COLO829 (cell line): ENCODE measurements at regions not wholly inside any gene's neighbourhood (a gene's known extent, or its start where the extent isn't known, plus 50 kb on each side); places are given as distances from the start of the nearest gene placed in this dataset.

Source experiments
- DNase-seq: peaks from one replicate; pipeline ENCODE4 v3.0.0; 2012; ENCODE audit warnings: low spot score

DNA sequence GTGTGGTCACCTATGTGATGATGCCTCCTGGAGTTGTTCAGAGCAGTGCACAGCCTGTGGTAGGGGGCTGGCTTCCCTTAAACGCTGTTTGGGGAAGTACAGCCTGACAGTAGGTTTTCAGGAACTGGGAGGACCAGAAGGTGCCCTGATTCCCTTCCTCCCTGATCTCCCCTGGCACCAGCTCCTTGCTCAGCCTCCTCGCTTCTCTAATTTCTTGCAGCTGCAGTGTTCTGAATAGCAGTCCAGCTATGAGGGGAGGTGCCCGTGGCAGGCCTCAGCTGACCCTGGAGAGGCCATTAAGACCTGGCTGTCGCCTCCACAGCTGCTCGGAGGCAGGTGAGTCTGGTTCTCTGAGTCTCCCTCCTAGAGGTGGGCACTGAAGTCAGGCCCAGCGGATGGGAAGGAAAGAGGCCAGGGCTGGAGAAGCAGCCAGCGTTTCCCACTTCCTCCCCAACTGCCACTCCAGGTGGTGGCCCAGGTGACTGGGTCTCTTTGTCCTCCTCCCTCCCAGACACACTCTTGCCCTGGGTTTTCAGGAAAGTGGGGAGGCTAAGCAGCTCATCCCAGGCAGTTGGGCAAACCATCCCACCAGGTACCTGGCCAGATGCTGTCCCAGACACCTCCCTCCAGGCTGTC lies 52.0 kb upstream of the RPL11 start:
- no peak for DNase-seq

DNA sequence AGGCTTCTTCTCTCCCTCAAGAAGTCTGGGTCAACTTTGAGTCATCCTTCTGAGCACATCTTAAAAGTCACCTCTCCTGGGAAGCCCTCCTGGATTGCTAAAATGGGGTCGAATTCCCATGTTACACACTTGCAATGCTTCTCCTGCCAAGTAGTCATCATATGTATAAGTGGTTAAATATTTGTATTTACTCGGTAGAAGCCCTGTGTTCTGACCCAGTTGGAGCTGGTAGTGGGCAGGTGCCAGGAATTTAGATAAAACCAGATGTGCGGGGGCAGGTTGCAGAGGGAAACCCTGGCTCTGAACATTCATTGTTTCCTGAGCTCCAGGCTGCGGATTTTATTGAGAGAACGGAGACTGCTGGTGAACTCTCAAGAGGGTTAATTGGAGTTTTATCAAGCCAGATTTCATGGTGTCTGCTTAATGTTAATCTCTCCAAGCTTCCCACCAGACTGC lies 52.8 kb upstream of the RPL11 start:
- no peak for DNase-seq

DNA sequence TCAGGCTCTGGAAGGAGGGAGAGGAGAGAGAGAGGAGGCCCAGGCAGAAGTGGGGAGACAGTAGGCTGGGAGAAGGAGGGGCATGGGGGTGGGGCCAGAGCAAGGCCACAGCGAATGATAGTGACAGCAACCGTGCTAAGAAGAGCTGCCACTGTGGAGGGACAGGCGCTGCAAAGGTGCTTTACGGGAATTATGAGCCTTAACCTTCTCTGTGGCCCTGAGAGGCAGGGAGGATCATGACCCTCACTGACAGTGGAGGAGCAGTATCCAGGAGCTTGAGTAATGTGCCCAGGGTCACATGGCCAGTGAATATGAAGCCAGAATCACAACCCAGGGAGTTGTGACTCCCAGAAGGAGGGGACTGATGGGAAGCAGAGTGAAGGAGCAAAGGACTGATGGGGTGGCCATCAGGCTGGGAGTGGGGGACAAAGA lies 53.4 kb upstream of the RPL11 start:
- no peak for DNase-seq

DNA sequence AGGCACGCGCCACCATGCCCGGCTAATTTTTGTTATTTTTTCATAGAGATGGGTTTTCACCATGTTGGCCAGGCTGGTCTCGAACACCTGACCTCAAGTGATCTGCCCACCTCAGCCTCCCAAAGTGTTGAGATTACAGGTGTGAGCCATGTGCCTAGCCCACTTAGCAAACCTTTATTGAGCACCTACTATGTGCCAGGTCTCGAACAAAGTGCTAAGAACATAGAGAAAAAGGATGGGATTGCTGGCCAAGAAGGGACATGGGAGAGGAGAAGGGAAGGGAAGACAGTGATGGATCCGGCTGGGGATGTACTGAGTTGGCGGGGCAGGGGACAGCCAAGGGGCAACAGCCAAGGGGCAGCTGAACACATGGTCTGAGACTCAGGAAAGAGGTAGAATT lies 55.6 kb upstream of the RPL11 start:
- DNase-seq, result no peak

DNA sequence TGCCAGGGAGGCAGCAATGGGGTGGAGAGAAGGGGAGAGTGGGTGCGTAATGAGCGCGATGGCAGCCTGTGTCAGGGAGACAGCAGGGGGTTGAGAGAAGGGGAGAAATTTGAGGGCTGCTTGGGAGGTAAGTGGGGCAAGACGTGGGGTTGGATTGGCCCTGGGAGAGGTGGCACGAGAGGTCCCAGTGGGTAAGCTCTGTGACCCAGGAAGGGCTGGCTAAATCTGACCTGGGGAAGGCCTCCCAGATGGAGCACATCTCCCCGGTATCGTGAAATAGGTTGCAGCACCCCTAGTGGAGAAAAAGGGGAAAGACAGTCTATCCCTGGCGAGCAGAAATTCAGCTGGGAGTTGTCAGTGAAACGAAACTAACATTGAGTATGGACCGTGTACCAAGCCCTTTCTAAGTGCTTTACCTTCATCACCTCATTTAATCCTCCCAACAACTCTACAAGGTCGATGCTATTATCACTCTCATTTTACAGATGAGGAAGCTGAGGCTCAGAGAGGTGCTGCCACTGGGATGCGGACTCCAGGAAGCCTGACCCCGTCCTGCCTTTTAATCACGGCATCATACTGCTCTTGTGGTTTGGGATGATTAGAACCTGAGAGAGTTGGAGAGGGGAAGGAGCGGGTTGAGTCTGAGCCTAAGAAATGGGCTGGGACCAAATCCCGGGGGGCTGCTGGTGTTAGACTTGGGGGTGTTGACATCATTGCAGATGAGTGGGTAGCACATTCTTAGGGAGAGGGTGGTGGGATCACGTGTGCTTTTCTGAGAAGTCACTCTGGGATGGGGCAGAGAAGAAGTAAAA lies 56.6 kb upstream of the RPL11 start:
- peak; percentile 87 for DNase-seq

DNA sequence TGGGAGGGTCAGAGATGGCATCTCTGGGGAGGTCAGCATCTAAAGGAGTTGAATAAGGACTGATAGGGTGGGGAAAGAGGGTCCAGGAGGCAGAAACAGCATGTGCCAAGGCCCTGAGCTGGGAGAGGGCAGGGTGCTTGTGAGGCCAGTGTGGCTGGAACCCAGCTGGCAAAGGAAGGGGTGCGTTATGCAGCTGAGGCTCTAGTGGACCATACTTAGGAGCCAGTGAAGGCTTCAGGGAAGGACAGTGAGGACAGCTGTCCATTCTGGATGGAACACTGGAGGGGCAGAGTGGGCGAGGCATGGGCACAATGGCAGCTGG lies 57.1 kb upstream of the RPL11 start:
- DNase-seq, result no peak

DNA sequence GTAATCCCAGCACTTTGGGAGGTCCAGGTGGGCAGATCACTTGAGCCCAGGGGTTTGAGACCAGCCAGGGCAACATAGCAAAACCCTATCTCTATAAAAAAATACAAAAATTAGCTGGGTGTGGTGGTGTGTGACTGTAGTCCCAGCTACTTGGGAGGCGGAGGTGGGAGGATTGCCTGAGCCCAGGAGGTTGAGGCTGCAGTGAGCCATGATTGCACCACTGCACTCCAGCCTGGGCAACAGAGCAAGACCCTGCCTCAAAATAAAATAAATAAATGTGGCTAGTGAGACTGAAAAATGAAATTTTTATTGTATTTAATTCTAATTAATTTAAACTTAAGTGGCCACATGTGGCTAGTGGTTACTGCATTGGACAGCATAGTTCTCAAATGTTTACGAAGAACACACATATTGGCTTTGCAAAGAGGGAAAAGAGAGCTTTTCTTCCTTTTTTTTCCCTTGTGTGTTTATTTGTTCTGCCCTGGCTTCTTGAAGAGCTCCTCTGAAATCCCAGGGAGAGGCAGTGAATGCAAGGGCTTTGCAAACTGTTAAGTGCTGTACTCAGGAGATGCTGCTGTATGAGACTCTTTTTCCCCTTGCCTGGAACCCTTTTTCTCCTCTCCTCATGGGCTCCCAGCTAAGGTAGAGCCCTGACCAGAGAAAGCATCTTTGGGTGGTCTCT lies 59.0 kb upstream of the RPL11 start:
- DNase-seq, result no peak

DNA sequence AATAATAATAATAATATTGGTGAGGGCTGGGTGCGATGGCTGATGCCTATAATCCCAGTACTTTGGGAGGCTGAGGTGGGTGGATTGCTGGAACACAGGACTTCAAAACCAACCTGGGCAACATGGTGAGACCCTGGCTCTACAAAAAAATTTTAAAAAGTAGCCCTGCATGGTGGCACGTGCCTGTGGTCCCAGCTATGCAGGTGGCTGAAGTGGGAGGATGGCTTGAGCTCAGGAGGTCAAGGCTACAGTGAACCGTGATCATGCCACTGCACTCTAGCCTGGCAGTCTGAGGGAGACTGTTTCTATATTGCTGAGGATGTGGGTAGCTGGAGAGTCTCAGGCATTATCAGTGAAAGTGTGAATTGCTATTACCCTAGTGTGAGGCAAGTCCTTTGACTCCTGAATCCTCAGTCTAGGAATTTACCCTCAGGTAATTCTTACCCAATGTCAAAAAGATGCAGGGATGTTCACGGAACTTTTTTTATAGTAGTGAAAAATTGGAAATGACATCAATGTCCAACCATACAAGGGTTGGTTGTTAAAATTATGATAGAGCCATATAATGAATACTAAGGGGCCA lies 61.8 kb upstream of the RPL11 start:
- no peak for DNase-seq

DNA sequence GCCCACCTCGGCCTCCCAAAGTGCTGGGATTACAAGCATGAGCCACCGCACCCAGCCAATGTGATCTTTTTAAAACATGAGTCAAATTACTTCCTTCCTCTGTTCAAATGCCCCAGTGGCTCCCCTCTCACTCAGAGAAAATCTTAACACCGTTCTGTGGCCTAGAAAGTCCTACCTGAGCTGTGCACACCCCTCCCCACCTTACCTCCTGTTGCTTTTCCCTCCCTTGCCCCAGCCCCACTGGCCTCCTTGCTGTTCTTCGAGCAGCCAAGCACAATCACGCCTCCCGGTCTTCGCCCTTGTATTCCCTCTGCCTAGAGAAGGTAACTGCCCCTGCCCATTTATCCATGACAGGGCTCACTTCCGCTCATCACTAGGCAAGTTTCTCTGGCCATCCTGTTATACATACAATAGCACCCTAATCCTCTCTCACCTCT lies 62.6 kb upstream of the RPL11 start:
- DNase-seq, result no peak

DNA sequence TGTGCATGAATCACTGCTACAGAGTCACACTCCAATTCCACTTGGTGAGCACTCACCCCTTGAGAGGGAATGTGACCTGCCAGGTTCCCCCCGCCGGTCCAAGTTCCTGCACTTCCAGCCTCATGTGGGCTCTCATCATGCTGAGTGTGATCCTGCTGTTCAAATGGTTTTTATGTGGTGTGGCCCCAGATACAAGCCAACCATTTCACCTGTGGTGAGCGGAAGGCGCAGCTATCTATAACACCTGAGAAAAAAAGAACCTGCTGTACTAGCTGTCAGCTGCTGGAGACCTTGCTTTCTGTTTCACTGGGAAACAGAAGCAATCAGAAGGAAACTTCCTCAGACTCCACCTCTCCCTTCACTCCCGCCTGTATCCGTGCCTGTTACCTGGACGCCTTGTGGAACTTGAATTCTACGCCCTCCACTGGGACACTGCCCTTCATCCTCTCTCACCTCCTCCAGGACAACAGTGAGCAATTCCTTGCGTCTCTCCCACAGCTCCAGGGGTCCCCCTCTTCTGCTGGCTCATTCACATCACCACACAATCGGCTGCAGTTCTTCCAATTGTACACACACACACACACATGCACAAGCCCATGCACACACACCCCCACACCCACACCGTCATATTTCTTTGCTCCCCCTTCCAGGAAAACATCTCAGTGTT lies 64.4 kb upstream of the RPL11 start:
- no peak for DNase-seq

DNA sequence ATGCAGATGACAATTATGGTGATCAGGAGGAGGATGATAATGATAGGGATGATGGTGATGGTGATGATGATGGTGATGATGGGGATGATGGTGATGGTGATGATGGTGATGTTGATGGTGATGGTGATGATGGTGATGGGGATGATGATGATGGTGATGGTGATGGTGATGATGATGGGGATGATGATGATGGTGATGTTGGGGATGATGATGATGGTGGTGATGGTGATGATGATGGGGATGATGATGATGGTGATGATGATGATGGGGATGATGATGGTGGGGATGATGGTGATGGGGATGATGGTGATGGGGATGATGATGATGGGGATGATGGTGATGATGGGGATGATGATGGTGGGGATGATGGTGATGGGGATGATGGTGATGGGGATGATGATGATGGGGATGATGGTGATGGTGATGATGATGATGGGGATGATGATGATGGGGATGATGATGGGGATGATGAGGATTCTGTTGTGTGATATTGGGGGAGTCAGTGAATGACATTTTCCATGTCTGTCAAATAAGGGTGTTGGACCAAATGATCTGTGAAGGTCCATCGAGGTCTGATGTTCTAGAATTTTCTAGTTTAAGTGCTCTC lies 65.6 kb upstream of the RPL11 start:
- no peak for DNase-seq

DNA sequence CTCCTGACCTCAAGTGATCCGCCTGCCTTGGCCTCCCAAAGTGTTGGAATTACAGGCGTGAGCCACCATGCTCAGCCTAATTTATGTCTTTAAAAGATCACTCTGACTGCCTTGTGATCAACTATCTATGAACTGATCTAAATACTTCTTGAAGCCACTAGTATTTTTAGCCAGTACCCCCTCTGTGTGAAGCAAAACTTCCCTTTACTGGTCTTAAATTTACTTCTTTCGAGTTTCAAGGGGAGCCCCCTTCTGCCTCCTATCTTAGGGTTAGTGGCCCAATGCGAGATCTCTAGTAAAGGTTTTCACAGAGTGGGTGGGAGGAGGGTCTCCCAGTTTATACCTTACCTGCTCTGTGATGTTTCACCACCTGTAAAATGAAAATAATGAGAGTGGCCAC lies 66.1 kb upstream of the RPL11 start:
- DNase-seq, result no peak

DNA sequence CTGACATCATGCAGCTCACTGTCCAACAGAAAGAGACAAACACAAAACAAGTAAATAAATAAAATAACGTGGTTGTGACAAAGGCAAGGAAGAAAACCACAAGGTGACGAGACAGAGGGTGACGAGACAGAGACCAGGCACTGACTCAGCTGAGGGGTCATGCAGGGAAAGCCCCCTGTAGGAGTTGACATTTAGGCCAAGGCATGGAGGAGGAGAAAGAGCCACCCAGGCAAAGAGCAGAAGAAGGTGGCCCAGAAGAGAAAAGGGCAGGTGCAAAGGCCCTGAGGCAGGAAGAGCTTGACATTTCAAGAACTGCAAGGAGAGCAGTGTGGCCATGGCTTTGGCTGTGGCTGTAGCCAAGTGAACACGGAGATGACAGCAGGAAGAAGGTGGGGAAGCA lies 65.1 kb upstream of the ID3 start:
- DNase-seq, result no peak

DNA sequence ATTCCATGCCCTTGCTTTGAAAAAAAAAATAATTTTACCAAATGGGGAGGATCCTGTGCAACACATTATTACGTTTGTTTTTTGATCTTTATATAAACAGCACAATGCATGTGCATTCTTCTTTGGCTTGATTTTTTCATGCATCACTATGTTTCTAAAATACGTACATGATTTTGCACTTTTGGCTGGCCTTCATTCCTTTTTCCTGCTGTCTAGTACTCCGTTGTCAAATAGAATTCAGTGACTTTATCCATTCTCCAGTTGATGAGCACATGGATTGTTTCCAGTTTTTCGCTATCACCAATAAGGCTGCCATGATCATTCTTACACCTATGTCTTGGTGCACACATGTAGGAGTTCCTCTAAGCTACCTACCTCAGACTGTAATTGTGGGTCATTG lies 63.0 kb upstream of the ID3 start:
- no peak for DNase-seq

DNA sequence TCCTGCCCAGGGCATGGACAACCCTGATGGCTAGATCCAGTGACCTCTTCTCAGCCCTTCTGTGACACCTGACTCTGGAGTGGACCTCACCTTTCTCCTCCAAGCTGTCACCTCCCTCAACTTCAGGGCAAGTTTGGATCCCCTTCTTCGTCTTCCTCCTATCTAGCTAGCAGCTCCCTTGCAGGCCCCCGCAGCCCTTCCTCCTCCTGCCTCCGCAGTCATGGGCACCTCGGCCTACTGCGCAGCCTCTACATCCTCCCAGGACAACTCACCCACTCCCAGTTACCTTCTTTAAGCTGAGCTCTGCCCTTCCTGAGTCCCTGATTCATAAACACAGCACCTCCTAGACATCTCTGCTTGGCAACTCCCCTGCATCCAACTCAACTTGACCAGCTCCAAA lies 61.3 kb upstream of the ID3 start:
- DNase-seq, result no peak

DNA sequence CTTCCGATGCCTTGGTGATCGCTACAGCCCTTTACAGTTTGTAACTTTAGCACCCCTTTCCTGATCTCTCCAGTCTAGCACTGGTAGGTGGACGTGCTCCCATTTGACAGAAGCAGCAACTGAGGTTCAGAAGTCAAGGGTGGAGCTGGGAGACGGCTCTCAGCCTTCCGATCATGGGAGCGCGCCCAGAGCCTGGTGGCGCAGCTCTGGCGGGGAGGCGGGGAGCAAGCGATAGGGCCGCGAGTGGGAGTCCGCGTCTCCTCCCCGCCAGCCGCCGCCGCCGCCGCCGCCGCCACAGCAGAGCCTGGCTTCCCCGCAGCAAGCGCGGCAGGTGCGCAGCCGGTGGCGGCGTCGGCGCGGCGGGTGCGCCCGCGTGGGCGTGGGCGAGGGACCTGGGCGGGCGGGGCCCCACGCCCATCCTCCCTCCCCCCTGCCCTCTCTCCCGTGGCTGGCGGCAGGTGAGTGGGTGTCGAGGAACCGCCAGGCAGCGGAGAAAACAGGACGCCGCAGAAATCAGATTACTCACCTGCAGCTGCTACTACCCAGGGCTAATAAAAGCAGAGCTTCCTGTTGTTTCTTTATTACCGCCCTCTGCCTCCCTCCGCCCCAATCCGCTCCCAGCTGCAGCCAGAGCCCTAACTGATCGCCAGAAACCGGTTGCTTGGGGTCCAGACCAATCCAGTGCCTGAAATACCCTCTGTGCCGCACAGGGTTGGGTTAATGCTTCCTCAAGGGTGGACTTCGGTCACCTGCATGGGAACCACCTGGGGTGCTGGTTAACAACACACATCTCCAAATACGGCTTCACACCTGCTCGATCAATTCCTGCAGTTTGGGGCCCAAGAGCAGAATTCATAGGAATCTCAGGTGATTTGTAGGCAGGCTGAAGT lies 60.2 kb upstream of the ID3 start:
- DNase-seq, result no peak

DNA sequence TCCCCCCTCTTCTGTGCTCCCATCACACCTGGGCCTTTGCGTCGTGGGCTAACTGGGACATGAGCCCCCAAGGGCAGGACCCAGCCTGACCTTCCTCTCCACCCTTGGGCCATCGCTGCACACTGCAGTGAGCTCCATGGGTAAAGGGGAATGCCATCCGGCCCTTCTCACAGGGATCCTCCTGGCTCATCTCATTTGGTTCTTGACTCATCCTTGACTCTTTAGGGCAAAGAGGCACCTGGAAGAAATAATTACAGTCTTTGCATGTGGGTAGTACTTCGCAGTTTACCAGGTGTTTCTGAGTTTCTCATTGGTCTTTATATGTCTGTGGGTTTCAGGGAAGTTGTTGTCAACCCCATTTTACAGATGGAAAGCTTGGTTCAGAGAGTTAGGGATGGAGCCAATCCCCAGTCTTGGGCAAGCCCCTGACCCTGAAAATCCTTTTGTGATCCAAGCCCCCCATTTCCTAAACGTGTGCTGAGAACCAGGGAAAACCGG lies 59.3 kb upstream of the ID3 start:
- DNase-seq, result no peak

DNA sequence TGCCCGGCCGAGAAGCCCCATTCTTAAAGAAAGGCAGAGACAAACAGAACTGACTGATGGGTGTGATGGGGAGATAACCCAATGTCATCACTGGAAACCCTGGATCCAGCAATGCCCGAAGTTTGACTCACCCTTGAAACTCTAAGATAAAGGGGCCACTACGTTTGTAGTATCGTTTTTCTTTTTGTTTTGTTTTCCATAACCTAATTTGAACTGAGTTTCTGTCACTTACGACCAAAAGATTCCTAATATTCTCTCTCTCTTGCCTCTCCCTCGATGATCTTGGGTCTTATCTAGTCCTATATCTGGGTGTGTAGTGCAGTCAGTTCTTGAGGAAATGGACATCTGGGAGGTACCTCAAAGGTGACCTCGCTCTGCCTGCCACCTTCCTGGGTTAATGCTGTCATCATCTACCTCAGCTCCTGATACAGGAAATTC lies 57.8 kb upstream of the ID3 start:
- no peak for DNase-seq

DNA sequence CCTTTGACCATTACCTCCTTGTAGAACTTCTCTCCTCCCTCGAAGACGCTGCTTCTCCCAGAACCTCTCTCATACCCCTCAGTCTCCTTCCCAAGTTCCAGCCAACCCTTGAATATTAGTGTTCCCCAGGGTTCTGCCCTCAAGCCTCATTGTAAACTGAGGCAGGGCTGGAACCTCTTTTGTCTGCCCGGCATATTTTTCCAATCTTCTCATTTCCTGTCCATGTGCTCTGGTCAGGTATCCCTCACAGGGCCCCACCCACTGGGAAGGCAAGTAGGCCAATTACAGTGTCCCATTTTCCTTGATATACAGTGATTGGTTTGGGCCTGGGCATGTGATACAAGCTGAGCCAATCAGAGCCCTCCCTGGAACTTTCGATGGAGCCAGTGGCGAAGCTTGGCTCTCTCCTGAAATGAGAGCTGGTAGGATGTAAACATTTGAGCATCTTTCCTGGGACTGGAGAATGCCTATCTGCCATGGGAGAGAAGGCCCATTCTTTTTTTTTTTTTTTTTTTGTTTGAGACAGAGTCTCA lies 57.1 kb upstream of the ID3 start:
- no peak for DNase-seq

DNA sequence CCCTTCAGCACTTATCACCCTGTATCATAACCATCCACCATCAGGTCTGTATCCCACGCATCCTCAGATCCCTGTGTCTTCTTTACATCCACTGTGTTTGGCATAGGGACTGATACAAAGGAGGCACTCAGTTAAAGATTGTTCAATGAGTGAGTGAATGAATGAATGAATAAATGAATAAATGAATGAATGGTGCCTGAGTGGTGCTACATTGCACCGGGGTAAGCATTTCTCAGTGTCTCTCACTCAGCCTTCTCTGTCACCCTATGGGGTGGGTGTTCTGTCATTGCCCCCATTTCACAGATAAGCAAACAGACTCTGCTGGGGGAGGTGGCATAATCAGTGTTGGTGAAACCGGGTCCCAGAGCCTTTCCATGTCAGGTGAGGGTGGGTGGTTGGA lies 56.6 kb upstream of the ID3 start:
- no peak for DNase-seq
